ENCODE measurements at regions not wholly inside any gene's neighbourhood (a gene's known extent, or its start where the extent isn't known, plus 50 kb on each side); places are given as distances from the start of the nearest gene placed in this dataset.
"Not testable (repeated sequence)": the region's sequence is repeated elsewhere in the genome, so short reads cannot be mapped to it uniquely, and the experiment has no call there.

- TF ChIP-seq ZFX (IDR thresholded peaks at IDR 0.05) (no peak), CTCF (conservative IDR thresholded peaks at IDR 0.05) (no peak)
- H3K27ac ChIP-seq: no peak overlapping the region; the same call in 1 of the 2 replicates
Observed at GRCh38 chr6:113683968-113684367, 173.2 kb upstream of the MARCKS start.

GRCh38 chr6:113684382-113684901 is 172.7 kb upstream of the MARCKS start:
- H3K27ac ChIP-seq: no peak overlapping the region
- TF ChIP-seq CTCF (conservative IDR thresholded peaks at IDR 0.05) (no peak), ZFX (IDR thresholded peaks at IDR 0.05) (no peak)

GRCh38 chr6:113686049-113686448 is 171.1 kb upstream of the MARCKS start:
- TF ChIP-seq ZFX (IDR thresholded peaks at IDR 0.05) (no peak), CTCF (conservative IDR thresholded peaks at IDR 0.05) (no peak)
- no peak overlapping the region for H3K27ac ChIP-seq

- H3K27ac ChIP-seq: not testable (repeated sequence)
Observed at GRCh38 chr6:113689620-113690019, 167.5 kb upstream of the MARCKS start.

- H3K27ac ChIP-seq: no peak overlapping the region
- TF ChIP-seq ZFX (IDR thresholded peaks at IDR 0.05) (no peak), CTCF (conservative IDR thresholded peaks at IDR 0.05) (no peak)
Observed at GRCh38 chr6:113690281-113691259, 166.6 kb upstream of the MARCKS start.

- no peak overlapping the region for H3K27ac ChIP-seq
- no peak for TF ChIP-seq ZFX (IDR thresholded peaks at IDR 0.05)
- no peak for TF ChIP-seq CTCF (conservative IDR thresholded peaks at IDR 0.05)
Observed at GRCh38 chr6:113691260-113691656, 165.9 kb upstream of the MARCKS start.

GRCh38 chr6:113693851-113694250 is 163.3 kb upstream of the MARCKS start:
- TF ChIP-seq ZFX (IDR thresholded peaks at IDR 0.05) (no peak), CTCF (conservative IDR thresholded peaks at IDR 0.05) (no peak)
- H3K27ac ChIP-seq: no peak overlapping the region

Measured in C4-2B (cell line).